Stimulated activated CD8-positive, alpha-beta memory T cell treated with anti-CD3 and anti-CD28 coated beads, Interleukin-7, amount 100 ng/mL, for 24 hours (primary cell): ENCODE measurements at regions not wholly inside any gene's neighbourhood (a gene's known extent, or its start where the extent isn't known, plus 50 kb on each side); places are given as distances from the start of the nearest gene placed in this dataset.
"Not testable (repeated sequence)": the region's sequence is repeated elsewhere in the genome, so short reads cannot be mapped to it uniquely, and the experiment has no call there.

Source experiments
- DNase-seq: peaks from one replicate; pipeline ENCODE4 v3.0.0-alpha.2; 2020; ENCODE audit warnings: low read depth

GRCh38 chr16:5206331-5206990 is 108.9 kb upstream of the EEF2KMT start:
- no peak for DNase-seq

GRCh38 chr16:5205361-5206040 is 107.9 kb upstream of the EEF2KMT start:
- DNase-seq = no peak

DNA sequence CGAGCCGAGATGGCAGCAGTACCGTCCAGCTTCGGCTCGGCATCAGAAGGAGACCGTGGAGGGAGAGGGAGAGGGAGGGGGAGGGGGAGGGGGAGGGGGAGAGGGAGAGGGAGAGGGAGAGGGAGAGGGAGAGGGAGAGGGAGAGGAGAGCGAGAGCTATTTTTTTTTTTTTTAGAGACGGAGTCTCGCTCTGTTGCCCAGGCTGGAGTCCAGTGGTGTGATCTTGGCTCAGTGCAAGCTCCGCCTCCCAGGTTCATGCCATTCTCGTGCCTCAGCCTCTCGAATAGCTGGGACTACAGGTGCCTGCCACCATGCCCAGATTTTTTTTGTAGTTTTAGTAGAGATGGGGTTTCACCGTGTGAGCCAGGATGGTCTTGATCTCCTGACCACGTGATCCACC is 106.1 kb upstream of the EEF2KMT start:
- not testable (repeated sequence) for DNase-seq

- DNase-seq = no peak
Observed at GRCh38 chr16:5200123-5200522, 102.5 kb upstream of the EEF2KMT start.

DNA sequence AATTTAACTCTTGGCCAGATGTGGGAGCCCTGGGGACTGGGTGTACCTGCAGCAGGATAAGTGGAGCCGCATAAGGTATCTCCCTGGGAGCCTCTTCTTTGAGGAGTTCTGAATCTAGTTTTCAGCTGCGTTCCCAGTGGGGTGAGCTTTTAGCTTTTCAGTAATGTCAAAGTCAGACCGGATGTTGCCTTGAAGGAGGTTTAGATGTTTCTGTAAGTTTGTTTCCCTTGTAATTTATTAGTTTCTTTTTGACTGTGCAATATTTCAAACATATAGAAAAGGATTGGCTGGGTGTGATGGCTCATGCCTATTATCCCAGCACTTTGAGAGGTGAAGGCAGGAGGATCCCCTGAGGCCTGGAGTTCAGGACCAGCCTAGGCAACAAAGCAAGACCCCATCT is 98.6 kb upstream of the EEF2KMT start:
- DNase-seq = no peak

GRCh38 chr16:5193861-5194260 is 96.3 kb upstream of the EEF2KMT start:
- DNase-seq = no peak

GRCh38 chr16:5188989-5189352 is 91.4 kb upstream of the EEF2KMT start:
- DNase-seq = no peak

GRCh38 chr16:5188318-5188988 is 90.9 kb upstream of the EEF2KMT start:
- no peak for DNase-seq

- no peak for DNase-seq
Observed at GRCh38 chr16:5187402-5187952, 89.9 kb upstream of the EEF2KMT start.

DNA sequence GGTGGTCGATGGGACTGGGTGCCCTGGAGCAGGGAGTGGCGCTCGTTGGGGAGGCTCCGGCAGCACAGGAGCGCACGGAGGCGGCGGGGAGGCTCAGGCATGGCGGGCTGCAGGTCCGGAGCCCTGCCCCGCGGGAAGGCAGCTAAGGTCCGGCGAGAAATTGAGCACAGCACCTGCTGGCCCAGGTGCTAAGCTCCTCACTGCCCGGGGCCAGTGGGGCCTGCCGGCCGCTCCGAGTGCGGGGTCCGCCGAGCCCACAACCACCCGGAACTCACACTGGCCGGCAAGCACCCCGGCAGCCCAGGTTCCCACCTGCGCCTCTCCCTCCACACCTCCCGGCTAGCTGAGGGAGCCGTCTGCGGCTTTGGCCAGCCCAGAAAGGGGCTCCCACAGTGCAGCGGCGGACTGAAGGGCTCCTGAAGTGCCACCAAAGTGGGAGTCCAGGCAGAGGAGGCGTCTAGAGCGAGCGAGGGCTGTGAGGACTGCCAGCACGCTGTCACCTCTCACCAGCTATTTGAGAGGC is 88.8 kb upstream of the EEF2KMT start:
- DNase-seq = no peak

GRCh38 chr16:5176505-5176904 is 78.9 kb upstream of the EEF2KMT start:
- DNase-seq = no peak

- DNase-seq = no peak
Observed at GRCh38 chr16:5175266-5175665, 77.7 kb upstream of the EEF2KMT start.

DNA sequence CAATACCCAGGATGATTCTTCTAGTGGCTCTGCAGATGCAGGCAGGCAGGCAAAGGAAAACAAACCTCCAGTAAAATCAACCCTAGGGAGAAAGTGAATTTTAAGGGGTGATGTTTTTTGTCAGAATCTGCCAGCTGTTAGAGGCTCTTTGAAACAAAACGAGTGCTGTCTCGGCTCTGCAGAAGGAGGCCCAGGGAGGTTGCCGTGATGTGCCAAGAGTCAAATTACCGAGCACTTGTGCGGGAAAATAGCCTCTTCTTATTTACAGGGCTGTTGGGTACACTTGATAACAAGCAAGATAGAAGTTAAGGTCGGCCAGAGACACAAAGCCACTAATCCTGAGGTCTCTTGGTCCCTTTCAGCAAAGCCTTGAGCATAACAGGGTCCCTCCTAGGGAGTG is 68.9 kb upstream of the EEF2KMT start:
- DNase-seq = no peak

DNA sequence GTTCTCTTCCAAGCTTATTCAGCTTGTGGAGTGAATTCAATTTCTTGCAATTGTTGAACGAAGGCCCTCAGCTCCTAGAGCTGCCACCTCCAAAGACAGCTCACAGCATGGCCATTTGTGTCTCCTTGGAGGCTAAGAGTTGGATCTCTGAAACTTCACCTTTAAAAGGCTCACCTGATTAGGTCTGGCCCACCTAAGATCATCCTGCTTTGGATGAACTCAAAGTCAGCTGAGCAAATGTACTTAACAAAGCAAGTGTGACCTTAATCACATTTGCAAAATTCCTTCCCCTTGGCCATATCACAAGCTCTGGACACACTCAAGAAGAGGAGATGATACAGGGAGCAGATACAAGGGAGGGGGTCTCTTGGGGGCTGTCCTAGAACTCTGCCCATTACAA is 67.8 kb upstream of the EEF2KMT start:
- not testable (repeated sequence) for DNase-seq

DNA sequence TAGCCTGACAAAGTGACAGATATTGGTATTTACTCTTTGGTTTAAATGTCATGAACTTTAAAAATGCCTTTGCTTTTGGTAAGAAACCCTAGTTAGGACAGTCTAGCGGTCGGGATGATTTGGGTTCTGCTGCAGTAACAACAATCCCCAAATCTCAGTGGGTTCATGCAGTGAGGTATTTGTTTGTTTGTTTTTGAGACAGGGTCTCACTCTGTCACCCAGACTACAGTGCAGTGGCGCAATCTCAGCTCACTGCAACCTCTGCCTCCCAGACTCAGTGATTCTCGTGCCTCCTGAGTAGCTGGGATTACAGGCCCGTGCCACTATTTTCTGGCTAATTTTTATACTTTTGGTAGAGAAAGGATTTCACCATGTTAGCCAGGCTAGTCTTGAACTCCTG is 65.2 kb upstream of the EEF2KMT start:
- not testable (repeated sequence) for DNase-seq

DNA sequence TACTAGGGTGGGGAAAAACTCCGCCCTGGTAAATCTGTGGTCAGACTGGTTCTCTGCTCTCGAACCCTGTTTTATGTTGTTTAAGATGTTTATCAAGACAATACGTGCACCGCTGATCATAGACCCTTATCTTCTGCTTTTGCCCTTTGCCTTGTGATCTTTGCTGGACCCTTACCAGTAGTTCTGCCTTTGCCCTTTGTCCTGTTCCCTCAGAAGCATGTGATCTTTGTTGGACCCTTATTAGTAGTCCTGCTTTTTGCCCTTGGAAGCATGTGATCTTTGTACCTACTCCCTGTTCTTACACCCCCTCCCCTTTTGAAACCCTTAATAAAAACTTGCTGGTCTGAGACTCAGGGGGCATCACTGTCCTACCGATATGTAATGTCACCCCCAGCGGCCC is 64.3 kb upstream of the EEF2KMT start:
- DNase-seq = not testable (repeated sequence)

GRCh38 chr16:5160010-5160409 is 62.4 kb upstream of the EEF2KMT start:
- DNase-seq = not testable (repeated sequence)

DNA sequence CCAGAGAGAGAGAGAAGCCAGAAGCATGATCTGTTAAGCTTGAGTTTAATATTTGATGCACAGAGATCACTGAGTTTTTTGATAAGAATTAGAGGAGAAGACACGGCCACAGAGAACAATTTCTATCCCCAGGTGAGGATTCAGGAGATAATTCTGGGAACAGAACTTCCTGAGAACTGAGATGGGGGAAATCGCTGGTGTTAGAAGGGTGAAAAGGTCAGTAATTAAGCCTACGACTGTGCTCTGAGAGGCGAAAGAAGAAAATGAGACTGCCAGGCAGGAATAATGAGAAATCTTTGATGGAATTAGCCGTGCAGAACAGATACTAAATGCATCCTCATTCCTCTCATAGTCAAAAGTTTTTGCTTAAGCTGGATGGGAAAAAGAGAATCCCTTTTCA is 61.9 kb upstream of the EEF2KMT start:
- not testable (repeated sequence) for DNase-seq

DNA sequence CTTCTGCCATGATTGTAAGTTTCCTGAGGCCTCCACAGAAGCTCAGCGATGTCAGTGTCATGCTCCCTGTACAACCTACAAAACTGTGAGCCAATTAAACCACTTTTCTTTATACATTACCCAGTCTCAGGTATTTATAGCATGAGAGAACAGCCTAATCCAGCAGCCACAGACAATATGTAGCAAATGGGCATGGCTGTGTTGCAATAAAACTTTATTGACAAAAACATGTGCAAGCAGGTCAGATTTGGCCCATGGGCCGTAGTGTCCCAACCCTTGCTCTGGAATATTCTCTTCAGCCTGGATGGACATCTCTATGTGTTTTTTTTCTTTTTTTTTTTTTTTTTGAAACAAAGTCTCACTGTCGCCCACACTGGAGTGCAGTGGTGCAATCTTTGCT is 60.9 kb upstream of the EEF2KMT start:
- DNase-seq = no peak

DNA sequence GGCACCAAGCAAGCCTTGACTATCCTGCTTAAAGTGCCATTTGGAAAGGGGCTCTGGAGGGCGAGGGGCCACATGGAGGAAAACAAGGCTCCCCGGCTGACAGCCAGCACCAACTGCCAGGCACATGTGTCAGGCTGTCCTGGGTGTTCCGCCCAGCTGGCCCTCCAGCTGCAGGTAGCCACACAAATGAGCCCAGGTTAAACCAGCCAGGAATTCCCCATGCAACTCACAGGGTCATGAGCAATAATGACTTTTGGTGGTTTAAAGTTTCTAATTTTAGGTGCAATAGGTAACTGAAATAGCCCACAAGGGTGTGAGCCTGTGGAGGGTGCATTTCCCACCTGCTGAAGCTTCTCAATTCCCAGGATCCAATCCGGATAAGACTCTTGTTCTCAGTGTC is 58.9 kb upstream of the EEF2KMT start:
- not testable (repeated sequence) for DNase-seq

DNA sequence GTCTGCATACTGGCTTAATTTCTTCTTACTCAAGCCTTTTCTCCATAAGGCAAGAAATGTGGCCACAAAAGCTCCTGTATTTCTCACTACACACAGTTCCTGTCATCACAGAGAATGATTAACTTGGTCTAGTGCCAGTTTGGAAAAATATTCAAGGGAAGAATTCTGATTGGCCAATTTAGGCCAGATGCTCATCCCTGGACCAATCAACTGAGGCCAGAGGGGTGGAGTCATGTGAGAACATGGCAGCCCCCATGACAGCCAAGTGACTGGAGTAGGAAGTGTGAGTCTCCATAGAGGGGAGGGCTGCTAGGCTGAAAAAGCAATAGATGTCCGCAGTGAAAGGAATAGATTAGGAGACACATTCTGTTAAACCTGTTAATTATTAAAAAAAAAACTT is 56.4 kb upstream of the EEF2KMT start:
- not testable (repeated sequence) for DNase-seq

DNA sequence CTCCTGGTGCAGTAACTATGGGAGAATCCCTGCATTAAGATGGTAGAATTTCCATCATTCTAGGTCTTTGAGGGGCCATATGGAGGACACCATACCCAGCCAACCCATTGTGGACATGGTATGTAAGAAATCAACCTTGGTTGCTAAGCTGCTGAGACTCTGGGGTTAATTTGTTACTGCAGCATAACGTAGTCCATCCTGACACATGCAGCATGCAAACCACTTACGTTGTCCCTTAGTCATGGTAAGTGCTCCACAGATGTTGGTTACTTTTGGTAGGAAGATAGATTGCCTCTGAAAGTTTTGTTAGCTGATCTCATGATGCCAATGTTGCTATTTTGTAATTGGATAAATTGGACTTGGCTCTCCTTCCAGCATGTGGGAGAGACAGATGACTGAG is 53.8 kb upstream of the EEF2KMT start:
- DNase-seq = not testable (repeated sequence)
